Bone marrow (tissue), 2 donors: ENCODE measurements at regions not wholly inside any gene's neighbourhood (a gene's known extent, or its start where the extent isn't known, plus 50 kb on each side); places are given as distances from the start of the nearest gene placed in this dataset.
"Not testable (repeated sequence)": the region's sequence is repeated elsewhere in the genome, so short reads cannot be mapped to it uniquely, and the experiment has no call there.

ENCODE experiments used
- DNase-seq, 2 donors: peaks; one replicate each; lab custom pipeline; 2025; lab: John Stamatoyannopoulos, UW

- no peak for DNase-seq
Measured at GRCh38 chr16:72657164-72657563, 390.8 kb downstream of the ZFHX3 start.

- DNase-seq = no peak
Measured at GRCh38 chr16:72654535-72654934, 393.4 kb downstream of the ZFHX3 start.

DNA sequence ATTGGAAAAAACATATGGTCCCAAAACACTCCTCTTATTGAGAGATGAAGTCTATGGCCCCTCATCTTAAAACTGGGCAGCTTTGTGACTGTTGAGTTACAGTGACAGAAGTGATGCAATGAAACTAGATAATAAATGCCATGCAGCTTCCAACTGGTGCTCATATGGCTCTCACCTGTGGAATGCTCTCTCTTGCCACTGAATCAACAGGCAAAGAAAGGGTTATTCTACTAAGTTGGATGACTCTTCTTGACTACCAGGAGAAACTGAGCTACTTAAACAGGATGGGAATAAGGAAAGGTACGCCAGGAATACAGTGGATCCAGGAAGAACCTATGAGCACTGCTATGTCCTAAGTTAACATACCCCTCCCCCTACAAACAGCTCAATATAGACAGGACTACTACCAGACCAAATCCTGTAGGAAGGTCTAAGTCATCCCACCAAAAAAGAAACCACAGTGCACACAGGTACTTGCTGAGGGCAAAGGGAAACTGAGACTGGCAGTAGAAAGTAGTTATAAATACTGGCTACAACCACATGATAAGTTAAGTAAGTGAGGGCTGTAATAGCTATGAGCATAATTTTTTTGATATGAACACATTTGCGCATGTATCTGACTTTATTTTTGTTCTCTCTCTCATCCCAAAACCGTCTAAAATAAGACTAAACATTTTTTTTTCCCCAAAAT is 398.5 kb downstream of the ZFHX3 start:
- no peak for DNase-seq

GRCh38 chr16:72646615-72647014 is 401.3 kb downstream of the ZFHX3 start:
- DNase-seq = no peak

DNA sequence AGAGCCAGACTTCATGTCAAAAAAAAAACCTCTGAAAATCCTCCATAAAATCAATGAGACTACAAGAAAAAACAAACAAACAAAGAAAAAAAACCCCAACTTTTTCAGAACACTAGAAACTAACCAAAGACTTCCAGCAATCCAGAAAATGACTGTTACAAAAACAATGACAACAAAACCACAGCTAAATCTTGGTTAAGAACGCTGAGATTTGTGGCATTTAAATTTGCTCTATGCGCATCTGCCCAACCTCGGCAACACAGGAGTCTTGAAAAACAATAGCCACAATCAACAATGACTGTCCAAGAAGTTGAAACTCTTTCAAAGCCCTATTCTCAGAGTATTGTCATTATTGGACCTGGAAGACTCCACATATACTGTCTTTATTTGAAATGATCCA is 402.4 kb downstream of the ZFHX3 start:
- no peak for DNase-seq

DNA sequence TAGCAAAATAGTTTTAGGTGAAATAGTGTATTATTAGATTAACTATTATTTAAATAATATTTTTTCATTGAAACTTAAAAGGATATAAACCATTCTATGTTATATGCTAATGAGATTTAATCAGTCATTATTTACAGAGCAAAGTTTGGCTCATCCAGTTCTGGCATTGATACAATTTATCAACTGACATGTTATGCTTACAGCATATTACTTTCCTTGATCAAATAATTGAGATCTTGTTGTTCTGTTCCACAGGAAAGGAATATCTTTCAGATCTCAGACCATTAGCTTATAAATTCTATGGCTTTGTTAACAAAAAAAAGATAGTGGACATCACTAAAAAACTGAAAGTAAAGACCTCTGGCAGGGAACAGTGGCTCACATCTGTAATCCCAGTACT is 403.0 kb downstream of the ZFHX3 start:
- DNase-seq = no peak

DNA sequence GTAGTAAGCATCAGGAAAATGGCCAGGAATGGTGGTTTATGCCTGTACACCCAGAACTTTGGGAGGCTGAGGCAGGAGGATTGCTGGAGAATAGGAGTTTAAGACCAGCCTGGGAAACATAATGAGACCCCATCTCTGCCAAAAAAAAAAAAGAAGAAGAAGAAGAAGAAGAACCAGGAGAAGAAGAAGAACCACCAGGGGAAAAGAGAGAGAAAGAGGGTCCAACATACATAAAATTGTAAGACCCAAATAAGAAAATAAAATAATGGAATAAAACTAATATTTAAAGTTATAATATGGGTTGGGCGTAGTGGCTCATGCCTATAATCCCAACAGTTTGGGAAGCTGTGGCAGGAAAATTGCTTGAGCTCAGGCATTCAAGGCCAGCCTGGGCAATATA is 408.4 kb downstream of the ZFHX3 start:
- no peak for DNase-seq

GRCh38 chr16:72637306-72637705 is 410.6 kb downstream of the ZFHX3 start:
- no peak for DNase-seq

DNA sequence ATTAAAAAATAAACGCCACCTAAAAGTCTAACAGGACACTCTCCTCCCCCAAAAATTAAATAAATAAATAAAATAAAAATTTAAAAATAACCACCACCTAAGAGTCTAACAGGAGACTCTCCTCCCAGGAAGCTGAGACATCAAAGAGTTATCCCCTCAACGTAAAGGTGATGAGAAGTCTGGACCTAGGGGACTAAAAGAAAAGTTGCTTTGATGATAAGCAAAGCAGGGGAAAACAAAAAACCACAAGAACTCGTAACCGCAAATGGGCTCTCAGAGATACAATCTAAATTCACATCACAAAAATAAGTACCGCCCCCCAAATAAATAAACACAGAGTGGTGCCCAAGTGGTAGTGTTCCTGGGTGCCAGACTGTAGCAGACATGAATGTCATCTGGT is 412.2 kb downstream of the ZFHX3 start:
- no peak for DNase-seq

- no peak for DNase-seq
Measured at GRCh38 chr16:72635104-72635503, 412.8 kb downstream of the ZFHX3 start.

- not testable (repeated sequence) for DNase-seq
Measured at GRCh38 chr16:72627182-72627896, 420.6 kb downstream of the ZFHX3 start.

DNA sequence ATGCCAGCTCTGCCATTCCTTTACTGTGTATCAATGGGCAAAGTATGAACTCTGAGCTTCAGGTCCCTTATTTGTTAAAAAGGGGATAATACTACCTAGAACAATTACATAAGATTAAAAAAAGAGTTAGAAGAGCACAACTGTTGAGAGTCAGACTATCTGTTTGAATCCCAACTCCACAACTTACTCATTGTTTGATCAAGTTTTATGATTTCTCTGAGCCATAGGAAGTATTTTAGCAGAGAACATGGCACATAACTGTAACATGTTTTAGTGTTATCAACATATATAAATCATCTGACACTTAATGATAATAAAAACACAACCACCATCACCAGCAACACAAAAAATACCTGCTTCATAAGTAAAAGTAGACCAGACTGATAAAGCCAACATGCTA is 421.3 kb downstream of the ZFHX3 start:
- no peak for DNase-seq

GRCh38 chr16:72621651-72622050 is 426.3 kb downstream of the ZFHX3 start:
- DNase-seq = no peak

GRCh38 chr16:72620853-72621252 is 427.1 kb downstream of the ZFHX3 start:
- no peak for DNase-seq

DNA sequence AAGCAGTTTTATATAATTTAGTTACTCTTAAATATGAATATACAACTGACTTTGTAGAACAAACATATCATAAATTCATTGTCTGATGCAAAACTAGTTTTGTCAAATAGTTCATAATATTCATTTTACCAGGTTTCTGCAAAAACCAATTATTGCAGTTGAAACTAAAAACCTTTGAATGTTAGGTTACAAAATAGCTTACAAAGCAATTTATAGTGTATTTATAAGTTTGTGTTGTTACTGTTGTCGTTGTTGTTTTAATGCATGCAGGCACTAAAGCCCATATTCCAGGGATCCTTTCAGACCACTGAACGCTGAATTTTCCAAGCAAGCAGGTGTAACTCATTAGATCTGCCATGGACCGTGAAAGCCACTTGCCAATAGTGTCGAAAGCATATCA is 427.6 kb downstream of the ZFHX3 start:
- DNase-seq = no peak

DNA sequence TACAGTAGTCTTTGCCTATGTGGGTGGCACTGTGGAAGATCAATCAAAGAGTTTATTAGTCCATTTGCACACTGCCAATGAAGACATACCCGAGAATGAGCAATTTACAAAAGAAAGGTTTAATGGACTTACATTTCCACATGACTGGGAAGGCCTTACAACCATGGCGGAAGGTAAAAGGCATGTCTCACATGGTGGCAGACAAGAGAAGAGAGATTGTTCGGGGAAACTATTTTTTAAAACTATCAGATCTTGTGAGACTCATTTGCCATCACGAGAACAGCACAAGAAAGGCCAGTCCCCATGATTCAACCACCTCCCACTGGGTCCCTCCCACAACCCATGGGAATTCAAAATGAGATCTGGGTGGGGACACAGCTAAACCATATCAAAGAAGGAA is 432.1 kb downstream of the ZFHX3 start:
- DNase-seq = no peak

- DNase-seq = no peak
Measured at GRCh38 chr16:72612718-72613117, 435.2 kb downstream of the ZFHX3 start.

GRCh38 chr16:72612256-72612655 is 435.7 kb downstream of the ZFHX3 start:
- no peak for DNase-seq

- no peak for DNase-seq
Measured at GRCh38 chr16:72609933-72610332, 438.0 kb upstream of the PMFBP1 start.

DNA sequence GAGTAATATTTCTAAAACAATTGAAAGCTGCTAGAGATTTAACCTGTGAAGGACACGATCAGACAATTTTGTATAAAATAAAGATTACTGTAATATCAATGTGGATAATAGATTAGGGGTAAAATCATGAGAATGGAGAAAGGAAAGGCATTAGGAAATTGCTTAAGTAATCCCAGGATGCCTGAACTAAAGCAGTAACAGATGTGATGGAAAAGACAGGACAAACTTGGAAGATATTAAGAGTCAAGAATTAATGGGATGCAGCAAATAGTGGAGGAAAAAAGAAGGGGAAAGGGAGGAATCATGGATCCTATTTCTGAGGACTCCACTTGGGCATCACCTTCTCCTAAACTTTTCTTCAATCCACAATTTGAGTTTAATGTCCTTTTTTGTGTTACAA is 437.1 kb upstream of the PMFBP1 start:
- no peak for DNase-seq

- DNase-seq = no peak
Measured at GRCh38 chr16:72604375-72604774, 432.4 kb upstream of the PMFBP1 start.

- DNase-seq = no peak
Measured at GRCh38 chr16:72602499-72602898, 430.5 kb upstream of the PMFBP1 start.

DNA sequence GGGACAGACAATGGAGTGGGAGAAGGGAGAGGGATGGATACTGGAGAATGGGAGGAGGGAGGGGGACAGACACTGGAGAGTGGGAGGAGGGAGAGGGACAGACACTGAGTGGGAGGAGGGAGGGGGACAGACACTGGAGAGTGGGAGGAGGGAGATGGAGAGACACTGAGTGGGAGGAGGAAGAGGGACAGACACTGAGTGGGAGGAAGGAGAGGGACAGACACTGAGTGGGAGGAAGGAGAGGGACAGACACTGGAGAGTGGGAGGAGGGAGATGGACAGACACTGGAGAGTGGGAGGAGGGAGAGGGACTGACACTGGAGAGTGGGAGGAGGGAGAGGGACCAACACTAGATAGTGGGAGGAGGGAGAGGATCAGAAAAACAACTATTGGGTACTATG is 426.7 kb upstream of the PMFBP1 start:
- DNase-seq = no peak

GRCh38 chr16:72597938-72598337 is 426.0 kb upstream of the PMFBP1 start:
- DNase-seq = no peak
